Activated T-cell treated with anti-CD3 and anti-CD28 coated beads, Interleukin-2, amount 50 U/mL, for 72 hours (primary cell): ENCODE measurements at regions not wholly inside any gene's neighbourhood (a gene's known extent, or its start where the extent isn't known, plus 50 kb on each side); places are given as distances from the start of the nearest gene placed in this dataset.

Source experiments
- ATAC-seq, 2 donors: fragments of 150-1000 bp; cut with Tn5 transposase; replicated peaks in 1 of 2; 2 replicates each; pipeline ENCODE4 v1.10.0; 2021; ENCODE audit warnings: moderate library complexity in 2 of 2, mild to moderate bottlenecking in 1 of 2
- DNase-seq, 2 donors: peaks; one replicate each; pipeline ENCODE4 v3.0.0; 2021 to 2022; ENCODE audit warnings: mixed read lengths in 1 of 2
- H3K27ac Mint-ChIP-seq: one replicate; pipeline ENCODE4 v1.8.0; 2022; ENCODE audit warnings: mild to moderate bottlenecking, moderate library complexity, mixed read lengths
- H3K27me3 Mint-ChIP-seq: one replicate; pipeline ENCODE4 v1.8.0; 2022; ENCODE audit warnings: low read depth, mixed read lengths
- H3K36me3 Mint-ChIP-seq, 2 donors: one replicate each; pipeline ENCODE4 v1.8.0; 2022; ENCODE audit warnings: mixed read lengths in 2 of 2, mild to moderate bottlenecking in 1 of 2; ENCODE audit not compliant: insufficient read depth in 2 of 2
- H3K4me1 Mint-ChIP-seq: one replicate; pipeline ENCODE4 v1.8.0; 2022; ENCODE audit warnings: low read depth, mixed read lengths
- H3K4me3 Mint-ChIP-seq, 2 donors: one replicate each; pipeline ENCODE4 v1.8.0; 2022; ENCODE audit warnings: mild to moderate bottlenecking in 2 of 2, mixed read lengths in 2 of 2, moderate library complexity in 2 of 2
- H3K9me3 Mint-ChIP-seq, 2 donors: one replicate each; pipeline ENCODE4 v1.8.0; 2022; ENCODE audit warnings: mixed read lengths in 2 of 2

- Mint-ChIP-seq H3K36me3 (no peaks in the 10 kb centered on the region), H3K4me1 (no peaks in the 10 kb centered on the region), H3K9me3 (peaks cover under 1 to 2% of the 10 kb centered on the region in 2 donors), H3K27me3 (peaks cover 26% of the 10 kb centered on the region), H3K4me3 (no peak overlapping the region), H3K27ac (no peak overlapping the region)
- ATAC-seq (no peak), DNase-seq (no peak)
Observed at GRCh38 chr3:40827942-40828688, 303.4 kb downstream of the ZNF621 start.

- Mint-ChIP-seq H3K27ac (no peak overlapping the region), H3K4me1 (no peaks in the 10 kb centered on the region), H3K36me3 (no peaks in the 10 kb centered on the region), H3K27me3 (peaks cover 25% of the 10 kb centered on the region), H3K4me3 (no peak overlapping the region), H3K9me3 (peaks cover 0 to 1% of the 10 kb centered on the region in 2 donors)
- no peak for DNase-seq
- no peak for ATAC-seq
Observed at GRCh38 chr3:40828741-40829415, 304.1 kb downstream of the ZNF621 start.

GRCh38 chr3:40829876-40830275 is 305.1 kb downstream of the ZNF621 start:
- Mint-ChIP-seq H3K27me3 (peaks cover 30% of the 10 kb centered on the region), H3K4me1 (no peaks in the 10 kb centered on the region), H3K36me3 (no peaks in the 10 kb centered on the region), H3K27ac (no peak overlapping the region), H3K9me3 (peaks cover 0 to 1% of the 10 kb centered on the region in 2 donors), H3K4me3 (no peak overlapping the region)
- no peak for DNase-seq
- no peak for ATAC-seq

- H3K9me3 Mint-ChIP-seq = peaks cover 0 to 2% of the 10 kb centered on the region in 2 donors
- H3K4me1 Mint-ChIP-seq = no peaks in the 10 kb centered on the region
- DNase-seq = no peak
- peaks cover 12% of the 10 kb centered on the region for H3K27me3 Mint-ChIP-seq
- no peak overlapping the region for H3K27ac Mint-ChIP-seq
- H3K4me3 Mint-ChIP-seq = no peak overlapping the region
- no peak for ATAC-seq
- no peaks in the 10 kb centered on the region for H3K36me3 Mint-ChIP-seq
Observed at GRCh38 chr3:40837300-40837699, 312.5 kb downstream of the ZNF621 start.

- ATAC-seq = no peak
- Mint-ChIP-seq H3K9me3 (peaks cover 3 to 8% of the 10 kb centered on the region in 2 donors), H3K27ac (no peak overlapping the region), H3K4me1 (no peaks in the 10 kb centered on the region), H3K4me3 (no peak overlapping the region), H3K36me3 (peaks cover 0 to 5% of the 10 kb centered on the region in 2 donors), H3K27me3 (no peaks in the 10 kb centered on the region)
- no peak for DNase-seq
Observed at GRCh38 chr3:40841131-40841530, 316.4 kb downstream of the ZNF621 start.

- Mint-ChIP-seq H3K27ac (no peak overlapping the region), H3K9me3 (peaks cover 4 to 8% of the 10 kb centered on the region in 2 donors), H3K4me1 (no peaks in the 10 kb centered on the region), H3K36me3 (peaks cover 0 to 5% of the 10 kb centered on the region in 2 donors), H3K4me3 (no peak overlapping the region), H3K27me3 (no peaks in the 10 kb centered on the region)
- ATAC-seq (no peak), DNase-seq (no peak)
Observed at GRCh38 chr3:40841570-40842109, 316.9 kb downstream of the ZNF621 start.

DNA sequence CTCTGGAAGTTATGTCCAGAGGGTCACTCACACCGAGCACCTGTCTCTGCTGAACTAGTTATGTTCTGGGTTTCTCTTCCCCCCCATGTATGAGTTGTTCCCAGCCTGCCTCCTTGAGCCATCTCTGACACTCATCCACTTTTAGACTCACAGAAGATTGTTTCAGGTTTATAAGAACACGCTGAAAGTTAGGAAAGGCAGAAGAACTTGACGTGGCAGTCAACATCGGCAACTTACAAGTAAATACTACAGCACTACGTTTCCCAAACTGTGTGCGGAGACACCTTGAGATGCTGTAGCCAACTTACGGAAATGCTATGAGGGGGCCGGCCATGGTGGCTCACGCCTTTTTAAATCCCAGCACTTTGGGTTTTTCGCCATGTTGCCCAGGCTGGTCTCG is 318.0 kb downstream of the ZNF621 start:
- H3K4me3 Mint-ChIP-seq = no peak overlapping the region
- DNase-seq (no peak), ATAC-seq (no peak)
- H3K36me3 Mint-ChIP-seq = peaks cover 0 to 5% of the 10 kb centered on the region in 2 donors
- H3K27me3 Mint-ChIP-seq = no peaks in the 10 kb centered on the region
- peaks cover 4 to 6% of the 10 kb centered on the region in 2 donors for H3K9me3 Mint-ChIP-seq
- H3K4me1 Mint-ChIP-seq = no peaks in the 10 kb centered on the region
- no peak overlapping the region for H3K27ac Mint-ChIP-seq

DNA sequence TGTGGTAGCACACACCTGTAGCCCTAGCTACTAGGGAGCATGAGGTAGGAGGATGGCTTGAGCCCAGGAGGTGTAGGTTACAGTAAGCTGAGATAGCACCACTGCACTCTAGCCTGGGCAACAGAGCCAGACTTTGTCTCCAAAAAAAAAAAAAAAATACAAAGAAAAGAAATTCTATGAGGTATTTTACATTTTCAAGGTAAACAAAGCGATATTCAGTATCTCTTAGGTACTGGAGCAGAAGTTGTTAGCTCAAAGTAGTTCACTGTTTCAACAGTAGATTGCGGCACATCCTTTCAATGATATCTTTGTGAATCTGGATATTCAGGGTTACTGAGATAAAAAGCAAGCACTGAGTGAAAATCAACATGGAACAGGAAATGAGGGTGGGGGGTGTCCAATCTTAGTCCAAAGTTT is 318.5 kb downstream of the ZNF621 start:
- ATAC-seq (no peak), DNase-seq (no peak)
- Mint-ChIP-seq H3K27me3 (no peaks in the 10 kb centered on the region), H3K4me3 (no peak overlapping the region), H3K27ac (no peak overlapping the region), H3K9me3 (peaks cover 4 to 6% of the 10 kb centered on the region in 2 donors), H3K36me3 (peaks cover 0 to 5% of the 10 kb centered on the region in 2 donors), H3K4me1 (no peaks in the 10 kb centered on the region)

DNA sequence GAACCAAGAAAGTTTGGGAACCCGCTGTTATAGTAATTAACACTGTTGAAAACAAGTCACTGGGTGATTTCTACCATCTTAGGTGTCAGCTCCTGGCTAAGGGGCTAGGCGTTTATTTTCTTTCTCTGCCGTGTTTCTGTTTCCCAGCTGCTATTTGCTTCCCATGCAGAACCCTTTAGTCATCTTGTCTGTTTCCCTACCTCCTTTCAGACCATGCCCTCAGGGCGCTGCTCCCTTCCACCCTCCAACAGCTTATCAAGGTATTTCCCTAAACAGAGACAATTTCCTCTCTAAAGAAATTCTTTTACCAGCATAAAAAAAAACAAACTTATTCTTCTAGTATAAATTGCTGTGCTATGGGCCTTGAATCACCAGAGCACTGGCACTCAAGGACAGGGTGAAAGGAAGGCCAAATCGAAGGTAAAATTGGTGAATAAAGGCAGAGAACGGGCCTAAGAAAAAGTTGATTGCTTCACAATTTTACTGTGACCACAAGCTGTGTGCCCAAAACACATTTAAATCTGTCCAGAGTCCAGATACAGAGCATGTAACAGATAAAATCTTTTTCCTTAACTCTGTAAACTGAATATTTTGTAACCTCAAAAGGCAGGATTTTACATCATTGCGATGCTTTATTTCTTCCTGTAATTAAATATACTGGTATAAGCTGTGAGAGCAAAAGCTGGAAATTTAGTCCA is 319.2 kb downstream of the ZNF621 start:
- peaks cover 6% of the 10 kb centered on the region for H3K27me3 Mint-ChIP-seq
- ATAC-seq (no peak), DNase-seq (no peak)
- H3K36me3 Mint-ChIP-seq = peaks cover 0 to 5% of the 10 kb centered on the region in 2 donors
- H3K4me3 Mint-ChIP-seq = no peak overlapping the region
- H3K4me1 Mint-ChIP-seq = no peaks in the 10 kb centered on the region
- no peak overlapping the region for H3K27ac Mint-ChIP-seq
- H3K9me3 Mint-ChIP-seq = peaks cover 4 to 6% of the 10 kb centered on the region in 2 donors

DNA sequence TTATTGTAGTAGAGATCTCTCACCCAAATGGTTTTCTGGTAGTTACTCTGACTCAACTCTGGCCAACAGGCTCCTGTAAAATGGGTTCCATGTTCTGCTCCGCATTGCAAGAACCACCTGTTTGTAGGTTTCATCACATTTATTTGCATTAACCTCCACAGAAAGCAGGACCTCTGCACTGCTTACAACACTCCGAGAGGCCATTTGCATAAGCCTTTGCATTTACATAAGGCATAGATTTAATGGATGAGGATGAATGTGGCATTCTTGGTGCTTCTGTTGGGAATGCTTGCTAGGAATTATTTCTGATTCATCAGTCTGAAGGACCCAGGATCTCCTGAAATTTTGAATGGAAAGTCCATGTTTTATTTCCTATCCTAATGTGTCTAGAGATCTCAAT is 320.1 kb downstream of the ZNF621 start:
- Mint-ChIP-seq H3K27ac (no peak overlapping the region), H3K36me3 (peaks cover 0 to 5% of the 10 kb centered on the region in 2 donors), H3K4me1 (no peaks in the 10 kb centered on the region), H3K27me3 (peaks cover 6% of the 10 kb centered on the region), H3K4me3 (no peak overlapping the region), H3K9me3 (peaks cover 4 to 6% of the 10 kb centered on the region in 2 donors)
- DNase-seq = no peak
- ATAC-seq = no peak

DNA sequence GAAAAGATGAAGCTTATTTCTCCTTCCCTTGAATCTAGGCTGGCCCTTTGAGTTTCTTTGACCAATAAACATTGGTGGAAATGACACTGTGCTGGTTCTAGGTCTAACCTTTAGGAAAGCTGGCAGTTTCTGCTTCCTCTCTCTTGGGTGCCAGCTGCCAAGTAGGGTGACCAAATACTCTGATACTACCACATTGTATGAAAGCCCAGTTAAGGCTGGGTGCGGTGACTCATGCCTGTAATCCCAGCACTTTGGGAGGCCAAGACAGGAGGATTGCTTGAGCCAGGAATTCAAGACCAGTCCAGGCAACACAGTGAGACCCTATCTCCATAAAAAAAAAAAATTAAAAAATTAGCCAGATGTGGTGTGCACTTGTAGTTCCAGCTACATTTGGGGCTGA is 320.7 kb downstream of the ZNF621 start:
- H3K4me1 Mint-ChIP-seq = no peaks in the 10 kb centered on the region
- H3K9me3 Mint-ChIP-seq = peaks cover 4 to 6% of the 10 kb centered on the region in 2 donors
- peaks cover 6% of the 10 kb centered on the region for H3K27me3 Mint-ChIP-seq
- peaks cover 0 to 5% of the 10 kb centered on the region in 2 donors for H3K36me3 Mint-ChIP-seq
- ATAC-seq (no peak), DNase-seq (no peak)
- no peak overlapping the region for H3K27ac Mint-ChIP-seq
- H3K4me3 Mint-ChIP-seq = no peak overlapping the region

GRCh38 chr3:40845916-40846315 is 321.2 kb downstream of the ZNF621 start:
- Mint-ChIP-seq H3K9me3 (peaks cover 4 to 6% of the 10 kb centered on the region in 2 donors), H3K27me3 (peaks cover 6% of the 10 kb centered on the region), H3K4me1 (no peaks in the 10 kb centered on the region), H3K4me3 (no peak overlapping the region), H3K36me3 (peaks cover 0 to 5% of the 10 kb centered on the region in 2 donors), H3K27ac (no peak overlapping the region)
- DNase-seq = no peak
- no peak for ATAC-seq

DNA sequence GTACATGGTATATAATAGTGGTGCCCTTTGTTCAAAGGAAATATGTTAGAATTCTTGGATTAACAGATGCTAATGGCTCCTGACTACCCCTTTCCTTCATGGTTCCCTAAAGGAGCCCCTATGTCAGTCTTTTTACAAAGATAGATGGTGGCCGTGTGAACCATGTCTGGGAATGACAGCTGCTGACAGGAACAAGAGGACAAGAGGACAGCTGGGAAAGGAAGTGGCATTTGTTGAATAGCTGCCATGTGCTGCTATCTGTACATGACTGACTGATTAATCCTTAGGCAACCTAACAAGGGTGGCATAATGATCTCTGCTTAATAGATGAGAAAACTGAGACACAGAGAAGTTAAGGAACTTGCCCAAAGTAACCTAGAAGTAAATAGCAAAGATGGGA is 321.7 kb downstream of the ZNF621 start:
- DNase-seq (no peak), ATAC-seq (no peak)
- Mint-ChIP-seq H3K4me3 (no peak overlapping the region), H3K36me3 (peaks cover 0 to 5% of the 10 kb centered on the region in 2 donors), H3K9me3 (peaks cover 4 to 6% of the 10 kb centered on the region in 2 donors), H3K27me3 (peaks cover 6% of the 10 kb centered on the region), H3K27ac (no peak overlapping the region), H3K4me1 (no peaks in the 10 kb centered on the region)
